GM12872 (cell line): ENCODE measurements at regions not wholly inside any gene's neighbourhood (a gene's known extent, or its start where the extent isn't known, plus 50 kb on each side); places are given as distances from the start of the nearest gene placed in this dataset.

Source experiments
- TF ChIP-seq, protein P1 (sequence below): IDR thresholded peaks from 3 replicates; pipeline ENCODE4 v1.5.1; 2011; ENCODE audit warnings: low read depth, mild to moderate bottlenecking, low read length, moderate library complexity; ENCODE audit not compliant: insufficient read depth

DNA sequence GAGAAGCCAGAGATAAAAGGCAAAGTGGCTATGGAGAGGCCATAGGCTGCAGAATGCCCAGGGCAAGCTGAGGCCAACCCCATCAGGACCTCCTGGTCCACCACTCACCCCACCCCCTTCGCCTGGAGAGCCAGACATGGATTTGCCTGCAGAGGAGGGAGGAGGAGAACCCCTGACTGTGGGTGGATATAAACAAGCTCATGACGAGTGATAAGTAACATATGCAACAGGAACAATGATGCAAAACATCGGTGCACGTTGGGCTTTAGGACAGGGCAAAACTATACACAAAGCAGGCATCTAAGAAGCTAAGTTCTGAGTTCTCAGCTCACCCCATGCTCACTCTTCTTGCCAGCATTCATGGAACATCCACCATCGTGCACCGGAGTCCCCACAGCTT is 150.3 kb downstream of the ETS2 start:
- TF ChIP-seq, protein P1, sequence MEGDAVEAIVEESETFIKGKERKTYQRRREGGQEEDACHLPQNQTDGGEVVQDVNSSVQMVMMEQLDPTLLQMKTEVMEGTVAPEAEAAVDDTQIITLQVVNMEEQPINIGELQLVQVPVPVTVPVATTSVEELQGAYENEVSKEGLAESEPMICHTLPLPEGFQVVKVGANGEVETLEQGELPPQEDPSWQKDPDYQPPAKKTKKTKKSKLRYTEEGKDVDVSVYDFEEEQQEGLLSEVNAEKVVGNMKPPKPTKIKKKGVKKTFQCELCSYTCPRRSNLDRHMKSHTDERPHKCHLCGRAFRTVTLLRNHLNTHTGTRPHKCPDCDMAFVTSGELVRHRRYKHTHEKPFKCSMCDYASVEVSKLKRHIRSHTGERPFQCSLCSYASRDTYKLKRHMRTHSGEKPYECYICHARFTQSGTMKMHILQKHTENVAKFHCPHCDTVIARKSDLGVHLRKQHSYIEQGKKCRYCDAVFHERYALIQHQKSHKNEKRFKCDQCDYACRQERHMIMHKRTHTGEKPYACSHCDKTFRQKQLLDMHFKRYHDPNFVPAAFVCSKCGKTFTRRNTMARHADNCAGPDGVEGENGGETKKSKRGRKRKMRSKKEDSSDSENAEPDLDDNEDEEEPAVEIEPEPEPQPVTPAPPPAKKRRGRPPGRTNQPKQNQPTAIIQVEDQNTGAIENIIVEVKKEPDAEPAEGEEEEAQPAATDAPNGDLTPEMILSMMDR = no peak

DNA sequence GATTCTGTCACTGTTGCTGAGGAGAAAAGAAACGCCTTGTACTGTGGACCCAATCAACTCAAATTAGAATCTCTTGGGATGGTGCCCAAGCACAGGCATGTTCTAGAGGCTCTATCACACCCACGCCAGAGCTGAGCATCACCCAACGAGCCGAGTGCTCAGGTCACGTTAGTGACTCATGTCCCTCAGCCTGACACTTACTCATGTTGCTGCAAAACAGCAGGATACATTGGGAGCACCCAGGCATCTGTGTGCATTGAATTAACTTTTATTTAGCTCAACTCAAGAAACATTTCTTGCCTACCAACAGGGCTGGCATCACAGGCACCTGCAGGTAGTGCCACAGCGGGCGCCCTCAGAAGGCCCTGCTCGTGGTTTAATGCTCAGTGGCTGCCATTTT is 149.8 kb downstream of the ETS2 start:
- TF ChIP-seq, protein P1 = no peak

DNA sequence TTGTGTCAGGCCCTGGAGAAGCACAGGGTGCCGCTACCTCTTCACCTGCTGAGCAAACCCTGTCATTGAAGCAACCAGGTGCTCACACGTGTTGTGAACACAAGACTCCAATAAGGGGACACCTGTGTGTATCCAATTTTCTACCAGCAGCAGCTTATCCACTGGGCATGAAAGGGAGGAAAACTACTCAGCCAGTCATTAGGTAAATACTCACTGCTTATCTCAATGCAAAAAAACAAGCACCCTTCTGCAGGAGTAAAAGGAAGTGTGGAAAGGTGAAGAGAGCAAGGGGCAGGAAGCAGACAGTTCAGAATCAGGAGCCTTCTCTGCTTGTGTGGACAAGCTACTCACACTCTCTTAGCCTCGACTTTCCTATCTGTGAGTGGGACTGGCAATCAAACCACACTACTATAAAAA is 148.9 kb downstream of the ETS2 start:
- TF ChIP-seq, protein P1 = no peak

DNA sequence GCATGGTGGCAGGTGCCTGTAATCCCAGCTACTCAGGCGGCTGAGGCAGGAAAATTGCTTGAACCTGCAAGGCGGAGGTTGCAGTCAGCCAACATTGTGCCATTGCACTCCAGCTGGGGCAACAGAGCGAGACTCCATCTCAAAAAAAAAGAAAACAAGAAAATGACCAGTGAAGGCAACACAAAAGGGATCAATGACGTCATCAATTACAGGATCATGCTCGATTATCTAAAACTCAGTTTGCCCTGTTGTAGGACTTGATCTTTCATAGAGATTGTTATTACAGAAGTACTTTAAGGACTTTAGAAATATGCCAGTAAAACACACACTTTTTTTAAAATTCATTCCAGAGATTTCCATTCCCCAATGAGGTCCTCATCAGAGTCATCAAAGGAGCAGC is 147.8 kb downstream of the ETS2 start:
- TF ChIP-seq, protein P1 = no peak

DNA sequence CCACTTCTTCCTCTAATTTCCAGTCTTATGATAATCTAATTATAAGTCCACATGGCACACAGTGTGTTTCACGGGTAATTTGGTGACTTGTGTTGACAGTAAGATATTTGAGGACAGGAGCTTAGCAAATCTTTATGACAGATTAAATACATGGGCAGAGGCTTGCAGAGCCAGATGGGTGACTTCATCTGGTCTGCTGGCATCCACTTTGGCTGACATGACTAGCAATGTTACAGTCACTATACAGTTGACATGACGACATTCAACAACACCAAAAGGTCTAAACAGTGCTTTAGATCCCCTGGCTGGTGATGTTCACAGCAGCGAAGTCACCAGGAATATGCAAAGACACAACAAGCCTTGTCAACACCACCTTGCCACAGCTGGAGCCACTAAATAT is 147.2 kb downstream of the ETS2 start:
- TF ChIP-seq, protein P1 = no peak

DNA sequence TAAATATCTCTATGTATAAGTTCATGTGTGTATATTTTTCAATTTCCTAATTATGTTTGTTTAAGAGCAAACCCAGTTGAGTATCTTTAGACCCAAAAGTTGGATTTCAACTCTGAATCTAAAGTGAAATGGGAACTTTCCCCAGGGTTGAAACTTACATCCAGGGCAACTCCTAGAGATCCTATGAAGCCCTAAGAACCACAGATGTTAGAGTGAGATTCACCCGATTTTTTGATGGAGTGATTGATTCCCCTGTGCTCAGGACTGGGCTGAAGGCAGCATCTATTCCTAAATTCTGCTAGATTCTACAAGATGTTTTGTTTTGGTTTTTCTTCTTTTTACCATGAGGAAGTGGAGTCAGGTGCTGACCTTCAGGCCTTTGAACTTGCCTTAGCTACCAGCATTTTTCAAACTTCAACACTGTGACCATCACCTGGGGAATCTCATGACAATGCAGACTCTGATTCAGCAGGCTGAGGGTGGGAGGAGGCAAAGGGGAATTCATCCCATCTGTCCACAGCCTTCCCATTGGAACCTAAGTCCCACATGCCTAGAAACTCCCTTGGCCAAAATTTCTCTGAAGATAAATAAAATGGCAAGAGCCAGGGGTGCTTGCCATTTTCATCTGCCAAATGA is 145.5 kb downstream of the ETS2 start:
- TF ChIP-seq, protein P1 = no peak

DNA sequence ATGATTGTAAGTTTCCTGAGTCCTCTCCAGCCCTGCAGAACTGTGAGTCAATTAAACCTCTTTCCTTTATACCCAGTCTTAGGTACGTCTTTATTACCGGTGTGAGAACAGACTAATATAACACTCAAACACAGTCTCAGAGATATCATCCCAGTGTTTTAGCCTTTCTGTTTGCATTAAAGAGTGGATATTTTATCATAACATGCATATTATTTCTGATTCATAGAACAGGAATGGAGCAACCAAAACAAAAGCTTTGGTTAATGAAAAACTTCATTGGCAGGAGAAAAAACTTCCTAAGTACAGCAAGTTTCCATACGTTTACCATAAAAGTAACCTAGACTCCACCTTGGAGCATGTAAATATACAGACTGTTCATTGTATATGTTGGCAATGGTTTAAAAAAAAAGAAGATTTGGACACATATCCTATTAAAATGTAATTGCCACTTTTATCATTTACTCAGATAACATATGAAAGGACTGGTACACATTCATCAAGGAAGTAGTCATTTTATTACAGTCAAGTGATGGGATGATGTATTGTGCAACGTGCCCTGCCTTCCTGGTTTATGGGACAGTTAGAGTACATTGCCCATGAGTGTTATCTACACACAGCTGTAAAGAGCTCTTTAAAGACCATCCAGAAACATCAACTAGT is 144.8 kb downstream of the ETS2 start:
- TF ChIP-seq, protein P1 = no peak
